ENCODE measurements at regions not wholly inside any gene's neighbourhood (a gene's known extent, or its start where the extent isn't known, plus 50 kb on each side); places are given as distances from the start of the nearest gene placed in this dataset.
"Not testable (repeated sequence)": the region's sequence is repeated elsewhere in the genome, so short reads cannot be mapped to it uniquely, and the experiment has no call there.

DNA sequence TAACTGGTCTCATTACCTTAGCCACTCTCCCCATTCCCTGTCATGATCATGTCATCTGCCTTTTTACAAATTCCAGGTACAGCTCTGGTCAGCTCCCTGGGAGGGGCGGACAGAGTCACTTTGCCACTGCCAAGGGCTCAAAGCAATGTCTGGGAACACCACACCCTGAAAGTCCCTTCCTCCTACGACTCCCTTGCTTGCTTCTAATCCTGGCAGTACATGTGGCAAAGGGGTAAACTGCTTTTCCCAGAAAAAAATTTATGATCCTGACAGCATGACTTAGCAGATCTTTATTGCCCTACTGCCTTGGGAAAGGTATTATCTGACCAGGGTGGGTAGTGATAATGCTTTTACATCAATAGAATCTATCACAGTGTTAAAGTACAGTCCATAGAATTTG lies 376.0 kb upstream of the PDE3A start:
- DNase-seq (ENCODE audit: low spot score): no peak

DNA sequence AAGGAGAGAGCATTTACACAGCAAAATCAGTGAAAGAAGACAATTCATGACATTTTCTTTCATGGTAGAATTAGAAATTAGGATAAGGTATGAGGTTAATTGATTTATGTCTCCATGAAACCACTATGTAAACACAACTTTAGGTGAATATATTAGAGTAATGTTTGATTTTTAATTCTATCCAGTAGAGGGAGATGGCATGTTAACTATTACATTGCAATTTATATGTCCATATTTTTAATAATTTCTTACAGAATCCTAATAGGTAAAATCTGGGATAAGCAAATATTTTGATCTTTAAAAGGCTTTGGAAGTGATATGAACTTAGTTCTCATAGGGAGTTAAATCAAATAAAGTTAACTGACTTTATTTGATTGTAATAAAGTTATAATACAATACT lies 373.4 kb upstream of the PDE3A start:
- no peak for DNase-seq (ENCODE audit: low spot score)

DNA sequence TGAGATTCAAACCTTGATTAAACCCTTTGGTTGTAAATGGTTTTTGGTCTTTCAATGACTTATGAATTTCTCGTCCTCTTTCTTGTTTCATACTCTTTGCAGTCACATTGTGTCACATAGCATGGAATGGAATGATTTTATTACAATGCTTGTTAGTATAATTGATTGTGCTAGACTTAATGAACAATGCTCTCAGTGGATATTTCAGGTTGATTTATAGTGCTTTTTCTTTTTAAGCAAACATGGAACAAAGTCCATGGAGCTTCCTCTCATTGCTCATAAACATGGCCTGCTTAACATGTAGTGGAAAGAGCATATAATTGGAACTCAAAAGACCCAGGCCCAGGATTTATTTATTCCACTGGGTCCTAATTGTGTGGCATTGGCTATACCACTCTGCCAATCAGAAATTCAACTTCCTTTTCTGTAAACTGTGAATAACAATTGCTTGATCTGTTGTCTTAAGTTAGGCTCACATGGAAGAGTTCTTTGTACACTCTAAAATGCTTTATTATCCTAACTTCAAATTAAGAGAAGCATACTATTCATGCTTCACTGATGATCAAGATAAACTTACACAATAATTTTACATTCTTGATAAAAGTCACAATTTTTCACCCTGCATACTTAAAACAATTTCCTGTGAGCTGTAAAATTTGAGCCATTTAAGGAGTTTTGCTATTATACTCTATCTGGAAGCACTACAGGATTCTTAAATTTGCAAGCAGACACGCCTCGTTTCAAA lies 370.5 kb upstream of the PDE3A start:
- peak; percentile 34 for DNase-seq (ENCODE audit: low spot score)

GRCh38 chr12:19998411-19998810 lies 369.9 kb upstream of the PDE3A start:
- DNase-seq (ENCODE audit: low spot score): no peak

DNA sequence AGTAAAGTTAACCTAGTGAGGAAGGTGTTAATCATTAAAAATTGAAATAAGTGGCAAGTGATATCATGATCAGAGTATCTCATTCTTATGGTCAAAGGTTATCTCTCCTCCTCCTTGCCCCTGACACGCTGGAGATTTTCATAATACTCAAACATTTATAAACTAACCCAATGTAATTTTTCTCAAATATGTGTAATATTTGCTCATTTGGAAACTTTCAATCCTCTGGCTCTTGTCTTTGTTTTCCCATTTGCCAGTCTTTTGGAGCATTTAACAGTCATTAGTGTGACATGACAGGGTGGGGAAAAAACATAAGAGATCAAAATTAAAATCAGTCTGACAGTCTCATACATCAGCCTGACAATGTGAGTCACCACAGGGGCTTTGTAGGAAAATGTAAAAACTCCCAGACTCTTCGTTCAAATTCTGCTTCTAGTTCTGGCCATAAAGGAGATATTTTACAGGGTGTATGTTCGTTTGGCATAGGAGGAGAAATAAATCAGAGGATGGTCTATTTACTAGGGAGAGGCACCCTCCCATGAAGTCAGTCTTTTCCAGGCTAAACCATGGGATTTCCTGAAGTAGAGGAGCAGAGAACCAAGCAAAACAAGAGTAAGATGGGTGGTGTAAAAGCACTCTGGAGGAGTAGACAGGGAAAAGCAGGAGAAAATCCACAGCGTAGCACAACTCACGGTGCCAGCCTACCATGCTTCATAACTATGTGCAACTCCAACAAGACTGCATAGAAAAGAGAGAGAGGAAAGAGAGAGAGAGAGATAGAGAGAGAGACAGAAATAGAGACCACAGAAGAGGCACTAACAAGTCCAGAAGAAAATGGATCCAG lies 369.2 kb upstream of the PDE3A start:
- DNase-seq (ENCODE audit: low spot score): no peak

DNA sequence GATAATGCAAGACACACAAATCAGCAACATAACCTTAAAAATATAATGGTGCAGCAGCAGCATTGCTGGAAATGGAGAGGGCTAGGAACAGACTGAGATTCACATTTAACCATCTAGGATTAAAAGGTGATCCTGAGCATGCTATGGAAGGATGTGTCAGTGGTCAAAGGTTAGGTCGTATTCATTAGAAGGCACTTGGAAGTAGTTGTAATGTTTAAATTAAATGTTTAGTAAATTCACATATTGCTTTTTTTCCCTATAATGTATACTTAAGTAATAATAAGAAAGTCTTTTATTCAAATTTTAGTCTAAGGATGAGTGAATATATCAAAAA lies 368.6 kb upstream of the PDE3A start:
- DNase-seq (ENCODE audit: low spot score): no peak

- no peak for DNase-seq (ENCODE audit: low spot score)
These were observed 368.0 kb upstream of the PDE3A start for GRCh38 chr12:20000229-20000849.

GRCh38 chr12:20003252-20003651 lies 365.1 kb upstream of the PDE3A start:
- DNase-seq (ENCODE audit: low spot score): no peak

GRCh38 chr12:20004952-20005351 lies 363.4 kb upstream of the PDE3A start:
- peak; percentile 9 for DNase-seq (ENCODE audit: low spot score)

- DNase-seq (ENCODE audit: low spot score): peak; percentile 54
These were observed 361.2 kb upstream of the PDE3A start for GRCh38 chr12:20006871-20007730.

DNA sequence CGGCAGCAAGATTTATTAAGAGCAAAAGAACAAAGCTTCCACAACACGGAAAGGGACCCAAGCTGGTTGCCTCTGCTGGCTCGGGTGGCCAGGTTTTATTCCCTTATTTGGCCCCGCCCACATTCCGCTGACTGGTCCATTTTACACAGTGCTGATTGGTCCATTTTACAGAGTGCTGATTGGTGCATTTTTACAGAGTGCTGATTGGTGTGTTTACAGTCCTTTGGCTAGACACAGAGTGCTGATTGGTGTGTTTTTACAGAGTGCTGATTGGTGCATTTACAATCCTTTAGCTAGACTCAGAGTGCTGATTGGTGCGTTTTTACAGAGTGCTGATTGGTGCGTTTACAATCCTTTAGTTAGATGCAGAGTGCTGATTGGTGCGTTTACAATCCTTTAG lies 358.4 kb upstream of the PDE3A start:
- not testable (repeated sequence) for DNase-seq (ENCODE audit: low spot score)

DNA sequence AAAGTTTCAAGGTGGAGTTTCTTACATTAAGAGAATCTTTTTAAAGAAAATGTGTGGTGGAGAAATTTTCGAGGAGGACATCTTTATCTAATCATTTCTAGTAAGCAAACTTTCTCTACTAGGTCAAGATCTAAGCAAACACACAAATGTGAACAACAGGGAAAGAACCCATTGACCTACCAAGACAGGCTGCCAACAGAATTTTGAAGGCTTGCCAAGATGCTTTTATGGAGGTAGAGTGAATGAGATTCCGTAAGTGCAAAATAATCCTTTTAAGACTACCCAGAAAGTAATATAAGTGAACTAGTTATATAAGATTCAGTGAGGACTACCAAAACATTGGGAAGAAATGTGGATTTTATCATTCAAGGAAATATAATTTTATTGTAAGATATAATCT lies 357.1 kb upstream of the PDE3A start:
- no peak for DNase-seq (ENCODE audit: low spot score)

DNA sequence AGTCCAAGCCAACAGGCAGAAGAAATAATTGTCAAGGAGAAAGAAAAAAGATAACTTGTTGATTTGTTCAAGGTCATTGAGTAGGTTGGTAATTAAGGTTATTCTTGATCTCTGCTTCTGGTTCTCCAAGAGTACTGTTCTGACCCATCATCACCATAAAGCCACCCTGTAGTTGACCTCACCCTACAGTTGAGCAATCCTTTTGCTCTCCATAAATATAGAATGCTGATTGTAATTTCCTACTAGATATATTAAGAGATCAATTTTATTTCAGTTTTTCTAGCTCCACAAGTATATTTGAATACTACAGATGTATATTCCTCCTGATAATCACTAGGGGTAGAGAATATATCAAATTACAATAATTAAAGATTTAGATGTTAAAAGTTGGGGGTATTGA lies 350.5 kb upstream of the PDE3A start:
- no peak for DNase-seq (ENCODE audit: low spot score)

DNA sequence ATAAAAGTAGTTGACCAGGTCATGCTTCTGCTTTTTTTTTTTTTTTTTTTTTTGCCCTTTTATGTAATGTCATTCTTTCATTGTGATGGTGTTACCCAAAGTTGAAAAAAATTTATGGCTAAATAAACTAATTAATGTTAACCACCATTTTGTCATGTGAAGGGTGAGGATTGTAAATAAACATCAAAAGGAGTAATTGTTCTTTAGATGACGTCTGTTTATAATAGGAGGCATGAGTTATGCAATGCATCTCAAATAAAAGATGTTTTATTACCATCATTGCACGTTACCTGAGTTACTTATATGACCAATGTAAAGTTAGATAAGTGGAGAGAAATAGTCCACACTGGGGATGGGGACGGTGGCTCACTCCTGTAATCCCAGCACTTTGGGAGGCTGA lies 349.9 kb upstream of the PDE3A start:
- DNase-seq (ENCODE audit: low spot score): no peak

DNA sequence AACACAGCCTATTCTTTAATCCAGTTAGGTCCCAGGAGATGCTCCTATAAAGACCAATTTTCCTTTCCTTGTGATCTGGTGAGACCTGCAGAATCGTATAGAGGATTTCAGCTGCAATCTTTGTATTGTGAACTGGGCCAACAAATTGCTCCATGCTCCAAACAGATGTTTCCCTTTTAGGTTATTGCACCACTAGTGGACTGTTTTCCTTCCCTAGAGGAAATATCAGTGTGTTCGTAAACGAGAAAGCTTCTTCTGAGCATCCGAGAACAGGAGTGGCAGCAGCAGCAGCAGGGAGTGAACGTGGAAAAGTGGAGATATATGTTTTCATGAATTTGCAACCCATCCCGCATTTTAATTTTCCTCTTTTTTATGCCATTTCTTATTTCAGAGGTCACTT lies 344.1 kb upstream of the PDE3A start:
- DNase-seq (ENCODE audit: low spot score): peak; percentile 68

- DNase-seq (ENCODE audit: low spot score): no peak
These were observed 340.3 kb upstream of the PDE3A start for GRCh38 chr12:20028033-20028432.

- DNase-seq (ENCODE audit: low spot score): no peak
These were observed 337.5 kb upstream of the PDE3A start for GRCh38 chr12:20030826-20031225.

DNA sequence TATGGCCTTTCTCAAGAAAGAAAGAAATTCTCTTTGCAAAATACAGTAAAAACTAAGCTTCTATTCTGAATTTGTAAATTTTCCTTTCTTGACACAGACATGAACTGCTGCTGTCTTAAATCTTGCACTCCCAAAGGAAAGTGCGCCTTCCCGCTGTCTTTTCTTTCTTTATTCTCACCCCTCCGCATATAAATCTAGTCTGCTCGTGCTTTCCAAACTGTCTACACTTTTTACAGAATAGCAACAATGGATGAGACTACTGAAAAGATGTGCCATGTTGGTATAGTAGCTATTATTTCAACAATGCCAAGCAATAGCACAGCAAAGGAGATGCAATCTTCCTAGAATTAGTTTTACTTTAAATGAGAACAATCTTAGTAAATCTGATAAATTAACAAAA lies 328.8 kb upstream of the PDE3A start:
- no peak for DNase-seq (ENCODE audit: low spot score)

DNA sequence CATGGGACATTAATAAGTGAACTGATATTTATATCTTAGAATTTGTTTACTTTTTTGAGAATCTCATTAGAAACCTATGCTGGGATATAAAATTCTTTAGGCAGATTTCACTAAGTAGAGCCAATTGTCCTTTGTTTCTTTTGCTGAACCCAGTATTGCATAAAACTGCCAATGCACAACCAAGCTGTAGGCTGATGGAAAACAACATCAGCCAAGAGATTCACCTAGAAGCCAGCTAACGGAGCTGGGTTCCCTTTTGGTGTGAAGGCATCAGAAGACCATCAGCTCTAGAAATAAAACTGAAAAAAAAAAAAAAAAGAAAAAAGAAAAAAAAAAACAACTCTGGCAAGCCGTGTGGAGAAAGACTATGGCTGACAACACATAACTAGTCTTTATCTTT lies 328.2 kb upstream of the PDE3A start:
- DNase-seq (ENCODE audit: low spot score): no peak

DNA sequence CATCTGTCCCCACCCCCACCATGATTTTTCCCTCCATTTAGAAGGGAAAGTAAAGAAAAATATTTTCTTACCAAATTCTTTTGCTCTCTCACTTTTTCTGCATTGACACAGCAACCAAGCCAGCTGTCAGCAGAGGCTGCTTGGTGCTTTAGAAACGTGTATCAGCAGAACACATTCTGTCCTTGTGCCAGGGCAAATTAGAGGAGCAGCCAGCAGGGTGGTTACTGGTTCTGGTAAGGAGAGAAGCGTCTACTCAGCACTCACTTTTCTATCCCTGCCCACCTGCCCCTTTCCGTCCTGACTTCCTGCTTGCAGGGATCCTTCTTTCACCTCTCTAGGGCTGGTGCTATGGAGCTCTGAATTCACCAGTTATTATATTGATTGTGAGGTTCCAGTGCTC lies 327.5 kb upstream of the PDE3A start:
- DNase-seq (ENCODE audit: low spot score): no peak

GRCh38 chr12:20044351-20044750 lies 324.0 kb upstream of the PDE3A start:
- no peak for DNase-seq (ENCODE audit: low spot score)

- peak; percentile 62 for DNase-seq (ENCODE audit: low spot score)
These were observed 323.5 kb upstream of the PDE3A start for GRCh38 chr12:20044846-20045245.
